HepG2 (cell line): ENCODE measurements at regions not wholly inside any gene's neighbourhood (a gene's known extent, or its start where the extent isn't known, plus 50 kb on each side); places are given as distances from the start of the nearest gene placed in this dataset.

Experiments
- ATAC-seq: fragments of 200-7000 bp; cut with Tn5 transposase; 3 replicates; pipeline ENCODE4 v1.9.1; 2020; ENCODE audit warnings: mild to moderate bottlenecking, moderate library complexity
- BruUV-seq: library from RNA; stranded (reverse); fragments of 400-500 nt; replicated peaks from 2 replicates; lab custom pipeline; 2021; lab: Mats Ljungman, UMichigan
- CTCF ChIA-PET: fragments of 300-600 bp; formaldehyde crosslinking; extraction: SDS; loops from one replicate; lab custom pipeline; 2021; ENCODE audit warnings: low total read pairs, inconsistent platforms, low intra/inter-chr PET ratio; lab: Yijun Ruan, JAX
- POLR2A ChIA-PET: fragments of 350-600 bp; sonication (Branson Sonifier 250); formaldehyde crosslinking; loops from one replicate; lab custom pipeline; 2020; ENCODE audit warnings: antibody characterized with exemption, inconsistent platforms; lab: Yijun Ruan, JAX
- DNase-seq: peaks from one replicate; pipeline ENCODE4 v3.0.0-alpha.2; 2015; ENCODE audit warnings: low spot score
- FAIRE-seq: peaks from 3 replicates; lab custom pipeline; 2011; peaks lifted over from hg19 to GRCh38; lab: Jason Lieb, UNC
- H2AFZ ChIP-seq: one replicate; pipeline ENCODE4 v1.6.1; 2011; ENCODE audit warnings: low read length, inconsistent platforms
- H3K27ac ChIP-seq: fragments of 300-600 bp; 3 replicates; pipeline ENCODE4 v1.8.0; 2011; ENCODE audit warnings: mixed run types, mild to moderate bottlenecking, mixed read lengths, low read length, inconsistent platforms; ENCODE audit not compliant: insufficient read depth; ENCODE audit errors: extremely low read length
- H3K27me3 ChIP-seq, 2 experiments: fragments of 200-600 bp in 1 of 2; 2 replicates in 1 of 2; 3 replicates in 1 of 2; pipeline versions ENCODE4 v1.6.0 to v1.8.0; 2011; ENCODE audit warnings: low read length in 2 of 2, mild to moderate bottlenecking in 2 of 2, moderate library complexity in 2 of 2, inconsistent platforms in 1 of 2; ENCODE audit not compliant: insufficient read depth in 2 of 2, control insufficient read depth in 1 of 2
- H3K36me3 ChIP-seq, 2 experiments: fragments of 200-600 bp in 1 of 2; replicated peaks in 1 of 2; 2 replicates in 1 of 2; 3 replicates in 1 of 2; pipeline versions ENCODE4 v1.5.1 to v1.8.0; 2011; ENCODE audit warnings: low read length in 2 of 2, inconsistent platforms in 1 of 2; ENCODE audit not compliant: insufficient read depth in 2 of 2, control insufficient read depth in 1 of 2
- H3K4me1 ChIP-seq: 2 replicates; pipeline ENCODE4 v1.5.1; 2012; ENCODE audit warnings: low read length, inconsistent platforms; ENCODE audit not compliant: insufficient read depth
- H3K4me2 ChIP-seq: 2 replicates; pipeline ENCODE4 v1.6.0; 2011; ENCODE audit warnings: low read depth, low read length, inconsistent platforms
- H3K4me3 ChIP-seq, 3 experiments: fragments of 200-600 bp in 1 of 3; sonication (generic), shearing (Covaris generic) in 1 of 3; replicated peaks in 1 of 3; 2 replicates each; pipeline ENCODE4 v1.5.1; 2011 to 2016; ENCODE audit warnings: low read length in 3 of 3, inconsistent platforms in 2 of 3, low read depth in 2 of 3, mild to moderate bottlenecking in 2 of 3, control low read depth in 1 of 3, mixed read lengths in 1 of 3; ENCODE audit not compliant: insufficient read depth in 1 of 3
- H3K79me2 ChIP-seq: one replicate; pipeline ENCODE4 v1.6.1; 2011; ENCODE audit warnings: low read length, inconsistent platforms; ENCODE audit not compliant: insufficient read depth
- H3K9ac ChIP-seq: 2 replicates; pipeline ENCODE4 v1.6.0; 2011; ENCODE audit warnings: mild to moderate bottlenecking, low read depth, low read length, inconsistent platforms; ENCODE audit not compliant: insufficient read depth
- H3K9me3 ChIP-seq: 2 replicates; pipeline ENCODE4 v1.5.1; 2012; ENCODE audit warnings: mild to moderate bottlenecking, low read length
- H4K20me1 ChIP-seq: 2 replicates; pipeline ENCODE4 v1.6.0; 2011; ENCODE audit warnings: inconsistent platforms, mild to moderate bottlenecking, low read length, moderate library complexity; ENCODE audit not compliant: insufficient read depth
- ETV6 ChIP-seq: sonication (generic); formaldehyde crosslinking; conservative IDR thresholded peaks from 2 replicates; pipeline ENCODE4 v1.4.0; 2020; ENCODE audit warnings: missing genetic modification reagents
- HOXD1 ChIP-seq: sonication (generic); formaldehyde crosslinking; IDR thresholded peaks from 2 replicates; pipeline ENCODE4 v1.5.0; 2020; ENCODE audit warnings: missing genetic modification reagents
- MAFF ChIP-seq: IDR thresholded peaks from 2 replicates; pipeline ENCODE4 v1.6.1; 2011; ENCODE audit warnings: low read depth, low read length, improper control_type of control experiment
- MAFK ChIP-seq, 2 experiments: IDR thresholded peaks in 1 of 2; conservative IDR thresholded peaks in 1 of 2; 2 replicates each; pipeline ENCODE4 v1.6.1; 2011; ENCODE audit warnings: improper control_type of control experiment in 2 of 2, low read length in 2 of 2
- MAX ChIP-seq: IDR thresholded peaks from 2 replicates; pipeline ENCODE4 v1.6.1; 2012; ENCODE audit warnings: inconsistent platforms
- MLX ChIP-seq: IDR thresholded peaks from 2 replicates; pipeline ENCODE4 v1.6.1; 2016
- NR2C2 ChIP-seq: sonication (generic); formaldehyde crosslinking; IDR thresholded peaks from 2 replicates; pipeline ENCODE4 v1.4.0; 2020; ENCODE audit warnings: missing genetic modification reagents, mild to moderate bottlenecking, moderate library complexity, borderline replicate concordance
- ZNF138 ChIP-seq: sonication (generic); formaldehyde crosslinking; IDR thresholded peaks from 2 replicates; pipeline ENCODE4 v1.5.0; 2020; ENCODE audit warnings: mild to moderate bottlenecking, low read depth, missing genetic modification reagents
- ZNF20 ChIP-seq: sonication (generic); formaldehyde crosslinking; IDR thresholded peaks from 2 replicates; pipeline ENCODE4 v1.4.0; 2020; ENCODE audit warnings: mild to moderate bottlenecking, moderate library complexity, missing genetic modification reagents
- ZNF414 ChIP-seq: sonication (generic); formaldehyde crosslinking; IDR thresholded peaks from 2 replicates; pipeline ENCODE4 v1.5.0; 2020; ENCODE audit warnings: missing genetic modification reagents
- ZNF550 ChIP-seq: sonication (generic); formaldehyde crosslinking; IDR thresholded peaks from 2 replicates; pipeline ENCODE4 v1.4.0; 2020; ENCODE audit warnings: mild to moderate bottlenecking, missing genetic modification reagents, borderline replicate concordance
- WGBS: methylation state at CpG from one replicate; pipeline ENCODE4 v1.1.6; 2017; ENCODE audit warnings: low lambda C conversion rate; 5-methylcytosine and 5-hydroxymethylcytosine counted together
- in situ Hi-C: cut with HindIII; loops from 2 replicates; pipeline ENCODE4 v1.10.0; 2017; ENCODE audit warnings: low pct_unique_long_range_greater_than_20kb; ENCODE audit not compliant: extremely low pct_ligation_motif_present
- intact Hi-C: fragments of 100-400 bp; cut with micrococcal nuclease; formaldehyde crosslinking; loops from one replicate; pipeline ENCODE4 v1.10.0; 2022; ENCODE audit not compliant: unreplicated experiment
- TF ChIP-seq, protein P1 (sequence below): sonication (generic); formaldehyde crosslinking; IDR thresholded peaks from 2 replicates; pipeline ENCODE4 v1.8.1; 2023; ENCODE audit warnings: mild to moderate bottlenecking, missing genetic modification reagents

DNA sequence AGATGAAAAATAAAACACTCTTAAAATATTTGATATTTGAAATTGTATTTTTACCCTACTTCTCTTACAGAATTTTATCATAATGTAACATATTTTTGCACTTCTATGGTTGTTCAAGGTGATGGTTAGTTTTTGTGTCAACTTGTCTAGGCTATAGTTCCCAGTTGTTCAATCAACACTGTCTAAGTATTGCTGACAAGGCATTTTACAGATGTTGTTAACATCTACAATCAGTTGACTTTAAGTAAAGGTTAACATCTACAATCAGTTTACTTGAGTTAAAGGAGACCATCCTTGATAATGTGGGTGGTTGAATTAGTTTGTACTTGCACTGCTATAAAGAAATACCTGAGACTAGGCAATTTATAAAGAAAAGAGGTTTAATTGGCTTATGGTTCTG, 206.5 kb downstream of the AEBP2 start:
- TF ChIP-seq ETV6 (CRISPR knock-in tag): no peak
- TF ChIP-seq MAFK (conservative IDR thresholded peaks at IDR 0.05 in 1 of 2, IDR thresholded peaks at IDR 0.05 in 1 of 2; ENCODE audit: low read length in 2 of 2): peak; percentile 97 to 99
- no peak for TF ChIP-seq ZNF20 (CRISPR knock-in tag)
- TF ChIP-seq MLX: no peak
- peak; percentile 98 for TF ChIP-seq MAFF
- TF ChIP-seq NR2C2 (CRISPR knock-in tag): no peak
- TF ChIP-seq, protein P1, sequence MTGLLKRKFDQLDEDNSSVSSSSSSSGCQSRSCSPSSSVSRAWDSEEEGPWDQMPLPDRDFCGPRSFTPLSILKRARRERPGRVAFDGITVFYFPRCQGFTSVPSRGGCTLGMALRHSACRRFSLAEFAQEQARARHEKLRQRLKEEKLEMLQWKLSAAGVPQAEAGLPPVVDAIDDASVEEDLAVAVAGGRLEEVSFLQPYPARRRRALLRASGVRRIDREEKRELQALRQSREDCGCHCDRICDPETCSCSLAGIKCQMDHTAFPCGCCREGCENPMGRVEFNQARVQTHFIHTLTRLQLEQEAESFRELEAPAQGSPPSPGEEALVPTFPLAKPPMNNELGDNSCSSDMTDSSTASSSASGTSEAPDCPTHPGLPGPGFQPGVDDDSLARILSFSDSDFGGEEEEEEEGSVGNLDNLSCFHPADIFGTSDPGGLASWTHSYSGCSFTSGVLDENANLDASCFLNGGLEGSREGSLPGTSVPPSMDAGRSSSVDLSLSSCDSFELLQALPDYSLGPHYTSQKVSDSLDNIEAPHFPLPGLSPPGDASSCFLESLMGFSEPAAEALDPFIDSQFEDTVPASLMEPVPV (CRISPR knock-in tag): no peak
- BruUV-seq: no TSS peak
- Histone ChIP-seq H3K4me1 (no peaks in the 10 kb centered on the region), H3K4me2 (no peak overlapping the region), H3K27me3 (no peaks in the 10 kb centered on the region; a peak in 1 of 5 replicates), H3K79me2 (no peaks in the 10 kb centered on the region), H3K9me3 (no peaks in the 10 kb centered on the region), H4K20me1 (no peaks in the 10 kb centered on the region), H3K36me3 (no peaks in the 10 kb centered on the region), H3K27ac (no peak overlapping the region), H3K4me3 (no peak overlapping the region), H3K9ac (no peak overlapping the region), H2AFZ (no peak overlapping the region)
- POLR2A ChIA-PET: no interaction called here
- DNase-seq (no peak), FAIRE-seq (no peak), ATAC-seq (no peak)
- in situ Hi-C loops (no loop called here), intact Hi-C loops (no loop called here)
- CTCF ChIA-PET: no interaction called here

GRCh38 chr12:19646599-19646998, 207.3 kb downstream of the AEBP2 start:
- Histone ChIP-seq H3K4me2 (no peak overlapping the region), H3K4me1 (no peaks in the 10 kb centered on the region), H3K27me3 (no peaks in the 10 kb centered on the region; a peak in 1 of 5 replicates), H4K20me1 (no peaks in the 10 kb centered on the region), H3K36me3 (no peaks in the 10 kb centered on the region), H2AFZ (no peak overlapping the region), H3K9me3 (no peaks in the 10 kb centered on the region), H3K79me2 (no peaks in the 10 kb centered on the region), H3K27ac (no peak overlapping the region), H3K4me3 (no peak overlapping the region), H3K9ac (no peak overlapping the region)
- in situ Hi-C loops: no loop called here
- ATAC-seq (no peak), FAIRE-seq (no peak), DNase-seq (no peak)
- 3% methylated on average over 1 of the region's 1 CpG for WGBS
- no TSS peak for BruUV-seq
- CTCF ChIA-PET: no interaction called here
- POLR2A ChIA-PET: no interaction called here
- intact Hi-C loops: no loop called here
- TF ChIP-seq ZNF550 (CRISPR knock-in tag): no peak
- TF ChIP-seq HOXD1 (CRISPR knock-in tag): no peak
- TF ChIP-seq ZNF414: no peak
- no peak for TF ChIP-seq ZNF138 (CRISPR knock-in tag)
- TF ChIP-seq MAX: no peak
